ENCODE measurements at regions not wholly inside any gene's neighbourhood (a gene's known extent, or its start where the extent isn't known, plus 50 kb on each side); places are given as distances from the start of the nearest gene placed in this dataset.

DNA sequence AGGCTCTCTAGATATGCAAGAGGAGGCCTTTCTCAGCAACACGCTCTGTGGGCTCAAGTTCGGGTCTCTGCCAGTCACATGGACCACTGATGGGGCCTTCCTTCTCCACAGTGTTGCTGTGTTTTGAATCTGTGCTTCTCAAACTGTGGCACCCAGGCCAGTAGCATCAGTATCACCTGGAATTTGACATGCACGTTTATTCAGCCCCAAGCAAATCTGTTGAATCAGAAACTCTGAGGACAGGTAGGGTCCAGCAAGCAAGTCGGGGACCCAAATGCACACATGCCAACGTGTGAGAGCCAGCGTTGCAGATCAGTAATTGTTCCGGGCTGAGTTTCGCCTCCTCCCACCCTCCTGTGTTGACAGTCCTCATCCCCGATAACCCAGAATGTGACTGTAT is 502.6 kb downstream of the IRX1 start:
- H3K9me3 Mint-ChIP-seq (ENCODE audit: insufficient read depth): no peaks in the 10 kb centered on the region
- CTCF ChIA-PET: no interaction called here

DNA sequence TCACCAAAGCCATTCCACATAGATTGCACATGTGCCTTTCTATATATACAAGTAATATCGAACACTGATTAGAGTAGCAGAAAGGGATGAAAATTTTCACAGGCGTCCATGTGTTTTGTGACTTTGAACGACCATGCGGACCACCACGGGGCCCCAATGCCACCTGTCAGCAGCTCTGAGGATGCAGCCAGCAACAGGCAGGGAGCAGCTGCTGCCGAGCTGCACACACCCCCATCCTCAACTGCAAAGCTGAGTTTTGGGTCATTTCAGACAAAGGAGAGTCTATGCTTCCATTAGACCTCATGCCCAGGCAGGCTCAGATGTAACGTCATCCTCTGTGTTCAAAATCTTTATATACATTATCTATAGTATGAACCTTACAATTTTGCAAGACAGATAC is 503.8 kb downstream of the IRX1 start:
- intact Hi-C loops (cut with micrococcal nuclease): no loop called here
- H3K9me3 ChIP-seq (ENCODE audit: control extremely low read depth in 1 of 3, control insufficient read depth in 2 of 3, insufficient read depth in 1 of 3, low read length in 2 of 3): peaks cover 0 to 12% (median 0%) of the 10 kb centered on the region in 3 donors
- no peak overlapping the region for H2AFZ ChIP-seq (ENCODE audit: insufficient read depth, low read depth, low read length, poor library complexity, severe bottlenecking)
- ChIA-PET CTCF (no interaction called here), POLR2A (no interaction called here)
- Mint-ChIP-seq H3K4me3 (no peak overlapping the region), H3K4me1 (no peaks in the 10 kb centered on the region), H3K9me3 (ENCODE audit: insufficient read depth) (no peaks in the 10 kb centered on the region), H3K27me3 (no peaks in the 10 kb centered on the region), H3K27ac (no peak overlapping the region)
- H3K4me1 ChIP-seq (ENCODE audit: control insufficient read depth in 2 of 2, insufficient read depth in 2 of 2, low read length in 2 of 2): no peaks in the 10 kb centered on the region
- TF ChIP-seq, protein P1, sequence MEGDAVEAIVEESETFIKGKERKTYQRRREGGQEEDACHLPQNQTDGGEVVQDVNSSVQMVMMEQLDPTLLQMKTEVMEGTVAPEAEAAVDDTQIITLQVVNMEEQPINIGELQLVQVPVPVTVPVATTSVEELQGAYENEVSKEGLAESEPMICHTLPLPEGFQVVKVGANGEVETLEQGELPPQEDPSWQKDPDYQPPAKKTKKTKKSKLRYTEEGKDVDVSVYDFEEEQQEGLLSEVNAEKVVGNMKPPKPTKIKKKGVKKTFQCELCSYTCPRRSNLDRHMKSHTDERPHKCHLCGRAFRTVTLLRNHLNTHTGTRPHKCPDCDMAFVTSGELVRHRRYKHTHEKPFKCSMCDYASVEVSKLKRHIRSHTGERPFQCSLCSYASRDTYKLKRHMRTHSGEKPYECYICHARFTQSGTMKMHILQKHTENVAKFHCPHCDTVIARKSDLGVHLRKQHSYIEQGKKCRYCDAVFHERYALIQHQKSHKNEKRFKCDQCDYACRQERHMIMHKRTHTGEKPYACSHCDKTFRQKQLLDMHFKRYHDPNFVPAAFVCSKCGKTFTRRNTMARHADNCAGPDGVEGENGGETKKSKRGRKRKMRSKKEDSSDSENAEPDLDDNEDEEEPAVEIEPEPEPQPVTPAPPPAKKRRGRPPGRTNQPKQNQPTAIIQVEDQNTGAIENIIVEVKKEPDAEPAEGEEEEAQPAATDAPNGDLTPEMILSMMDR (IDR thresholded peaks at IDR 0.05): no peak
- TF ChIP-seq EZH2 (IDR thresholded peaks at IDR 0.05; ENCODE audit: borderline replicate concordance, insufficient read depth, low read depth, low read length, poor library complexity, severe bottlenecking): no peak
- no peaks in the 10 kb centered on the region for H3K27me3 ChIP-seq (replicated peaks in 1 of 4; ENCODE audit: control extremely low read depth in 1 of 4, control insufficient read depth in 3 of 4, insufficient read depth in 4 of 4, low read length in 3 of 4)
- H3K79me2 ChIP-seq (ENCODE audit: control insufficient read depth, insufficient read depth, low read length): no peaks in the 10 kb centered on the region
- no peak overlapping the region for H3K9ac ChIP-seq (ENCODE audit: low read length)
- H3K36me3 ChIP-seq (replicated peaks in 1 of 2; ENCODE audit: control extremely low read depth in 1 of 2, control insufficient read depth in 1 of 2, extremely low read depth in 1 of 2, insufficient read depth in 2 of 2, low read length in 1 of 2): no peaks in the 10 kb centered on the region
- 76% methylated on average over 5 of the region's 7 CpGs for WGBS (ENCODE audit: insufficient coverage)
- H3K4me2 ChIP-seq (replicated peaks; ENCODE audit: low read depth, low read length, poor library complexity, severe bottlenecking): no peak overlapping the region
- DNase-seq (no peak), ATAC-seq (ENCODE audit: low read depth) (no peak)
- H4K20me1 ChIP-seq (ENCODE audit: control insufficient read depth, insufficient read depth, low read length, poor library complexity, severe bottlenecking): no peaks in the 10 kb centered on the region
- no peak overlapping the region for H3K4me3 ChIP-seq (ENCODE audit: control extremely low read depth in 1 of 5, extremely low read depth in 1 of 5, insufficient read depth in 1 of 5, low read depth in 2 of 5, low read length in 4 of 5)
- H3K27ac ChIP-seq (ENCODE audit: low read length in 2 of 2): no peak overlapping the region

More for the DNA sequence above, 502.6 kb downstream of the IRX1 start:
- no peaks in the 10 kb centered on the region for H3K79me2 ChIP-seq (ENCODE audit: control insufficient read depth, insufficient read depth, low read length)
- ATAC-seq (ENCODE audit: low read depth): no peak
- H3K4me3 Mint-ChIP-seq: no peak overlapping the region
- WGBS (ENCODE audit: insufficient coverage): 88% methylated on average over 6 of the region's 9 CpGs
- POLR2A ChIA-PET: no interaction called here
- no peak overlapping the region for H2AFZ ChIP-seq (ENCODE audit: insufficient read depth, low read depth, low read length, poor library complexity, severe bottlenecking)
- no peak overlapping the region for H3K4me3 ChIP-seq (ENCODE audit: control extremely low read depth in 1 of 5, extremely low read depth in 1 of 5, insufficient read depth in 1 of 5, low read depth in 2 of 5, low read length in 4 of 5)
- no peaks in the 10 kb centered on the region for H3K36me3 ChIP-seq (replicated peaks in 1 of 2; ENCODE audit: control extremely low read depth in 1 of 2, control insufficient read depth in 1 of 2, extremely low read depth in 1 of 2, insufficient read depth in 2 of 2, low read length in 1 of 2)
- H3K27me3 ChIP-seq (replicated peaks in 1 of 4; ENCODE audit: control extremely low read depth in 1 of 4, control insufficient read depth in 3 of 4, insufficient read depth in 4 of 4, low read length in 3 of 4): no peaks in the 10 kb centered on the region
- TF ChIP-seq, protein P1 (IDR thresholded peaks at IDR 0.05): no peak
- no peak for TF ChIP-seq EZH2 (IDR thresholded peaks at IDR 0.05; ENCODE audit: borderline replicate concordance, insufficient read depth, low read depth, low read length, poor library complexity, severe bottlenecking)
- H3K4me1 ChIP-seq (ENCODE audit: control insufficient read depth in 2 of 2, insufficient read depth in 2 of 2, low read length in 2 of 2): no peaks in the 10 kb centered on the region
- no peaks in the 10 kb centered on the region for H4K20me1 ChIP-seq (ENCODE audit: control insufficient read depth, insufficient read depth, low read length, poor library complexity, severe bottlenecking)
- no peak overlapping the region for H3K27ac Mint-ChIP-seq
- no peak overlapping the region for H3K9ac ChIP-seq (ENCODE audit: low read length)
- H3K9me3 ChIP-seq (ENCODE audit: control extremely low read depth in 1 of 3, control insufficient read depth in 2 of 3, insufficient read depth in 1 of 3, low read length in 2 of 3): peaks cover 0 to 14% (median 0%) of the 10 kb centered on the region in 3 donors
- no peaks in the 10 kb centered on the region for H3K27me3 Mint-ChIP-seq
- no peak for DNase-seq
- no peak overlapping the region for H3K4me2 ChIP-seq (replicated peaks; ENCODE audit: low read depth, low read length, poor library complexity, severe bottlenecking)
- intact Hi-C loops (cut with micrococcal nuclease): no loop called here
- no peak overlapping the region for H3K27ac ChIP-seq (ENCODE audit: low read length in 2 of 2)
- H3K4me1 Mint-ChIP-seq: no peaks in the 10 kb centered on the region
